PC-9 (cell line): ENCODE measurements at regions not wholly inside any gene's neighbourhood (a gene's known extent, or its start where the extent isn't known, plus 50 kb on each side); places are given as distances from the start of the nearest gene placed in this dataset.

Experiments used
- BruUV-seq: library from RNA; stranded (reverse); fragments of 400-500 nt; replicated peaks from 2 replicates; lab custom pipeline; 2021; lab: Mats Ljungman, UMichigan
- CTCF ChIA-PET: fragments of 300-600 bp; sonication (Branson Sonifier 250); formaldehyde crosslinking; loops from one replicate; lab custom pipeline; 2022; ENCODE audit warnings: antibody characterized with exemption; lab: Charles Lee
- POLR2A ChIA-PET: fragments of 300-600 bp; sonication (Branson Sonifier 250); formaldehyde crosslinking; loops from one replicate; lab custom pipeline; 2022; ENCODE audit warnings: antibody characterized with exemption; ENCODE audit not compliant: unreplicated experiment; lab: Charles Lee
- DNase-seq, 2 experiments: peaks; one replicate each; pipeline versions ENCODE4 v3.0.0 to v3.0.0-alpha.2; 2015 to 2022; ENCODE audit warnings: mixed read lengths in 1 of 2
- H2AFZ ChIP-seq: fragments of 200-600 bp; sonication (generic); 2 replicates; pipeline ENCODE4 v1.8.1; 2017; ENCODE audit warnings: antibody characterized with exemption
- H3F3A ChIP-seq: fragments of 200-600 bp; sonication (generic); 2 replicates; pipeline ENCODE4 v1.8.1; 2017; ENCODE audit warnings: antibody characterized with exemption, mild to moderate bottlenecking, low read depth; ENCODE audit not compliant: insufficient read depth
- H3K27ac ChIP-seq: fragments of 200-600 bp; sonication (generic); 2 replicates; pipeline ENCODE4 v1.6.1; 2016; ENCODE audit warnings: mixed run types
- H3K27me3 ChIP-seq: fragments of 200-600 bp; sonication (generic); 2 replicates; pipeline ENCODE4 v1.6.1; 2016; ENCODE audit warnings: low read depth, mixed run types; ENCODE audit not compliant: insufficient read depth
- H3K36me3 ChIP-seq: fragments of 200-600 bp; sonication (generic); 2 replicates; pipeline ENCODE4 v1.6.1; 2016; ENCODE audit warnings: low read depth, mixed run types
- H3K4me1 ChIP-seq: fragments of 200-600 bp; sonication (generic); replicated peaks from 2 replicates; pipeline ENCODE4 v1.6.1; 2016; ENCODE audit warnings: mixed run types; ENCODE audit not compliant: insufficient read depth
- H3K4me2 ChIP-seq: fragments of 200-600 bp; sonication (generic); 2 replicates; pipeline ENCODE4 v1.6.1; 2017; ENCODE audit warnings: mixed run types
- H3K4me3 ChIP-seq: fragments of 200-600 bp; sonication (generic); 2 replicates; pipeline ENCODE4 v1.6.1; 2016; ENCODE audit warnings: mixed run types
- H3K79me2 ChIP-seq: fragments of 200-600 bp; sonication (generic); 2 replicates; pipeline ENCODE4 v1.6.1; 2017; ENCODE audit warnings: low read depth, mixed run types
- H3K9me2 ChIP-seq: fragments of 200-600 bp; sonication (generic); 2 replicates; pipeline ENCODE4 v1.8.1; 2017; ENCODE audit warnings: mild to moderate bottlenecking; ENCODE audit not compliant: insufficient read depth
- H3K9me3 ChIP-seq: fragments of 200-600 bp; sonication (generic); 2 replicates; pipeline ENCODE4 v1.8.1; 2016; ENCODE audit warnings: low read depth; ENCODE audit not compliant: insufficient read depth
- H4K20me1 ChIP-seq: fragments of 200-600 bp; sonication (generic); 2 replicates; pipeline ENCODE4 v1.8.1; 2017; ENCODE audit not compliant: insufficient read depth
- EZH2 ChIP-seq: fragments of 200-600 bp; sonication (generic); IDR thresholded peaks from 2 replicates; pipeline ENCODE4 v1.8.0; 2017; ENCODE audit warnings: antibody characterized with exemption, low read depth
- intact Hi-C: fragments of 100-400 bp; cut with micrococcal nuclease; formaldehyde crosslinking; loops from one replicate; pipeline ENCODE4 v1.10.0; 2022; ENCODE audit not compliant: unreplicated experiment
- TF ChIP-seq, protein P1 (sequence below): fragments of 200-600 bp; sonication (generic); conservative IDR thresholded peaks from 2 replicates; pipeline ENCODE4 v1.6.1; 2017; ENCODE audit warnings: mixed run types, antibody characterized with exemption, mild to moderate bottlenecking, moderate library complexity

DNA sequence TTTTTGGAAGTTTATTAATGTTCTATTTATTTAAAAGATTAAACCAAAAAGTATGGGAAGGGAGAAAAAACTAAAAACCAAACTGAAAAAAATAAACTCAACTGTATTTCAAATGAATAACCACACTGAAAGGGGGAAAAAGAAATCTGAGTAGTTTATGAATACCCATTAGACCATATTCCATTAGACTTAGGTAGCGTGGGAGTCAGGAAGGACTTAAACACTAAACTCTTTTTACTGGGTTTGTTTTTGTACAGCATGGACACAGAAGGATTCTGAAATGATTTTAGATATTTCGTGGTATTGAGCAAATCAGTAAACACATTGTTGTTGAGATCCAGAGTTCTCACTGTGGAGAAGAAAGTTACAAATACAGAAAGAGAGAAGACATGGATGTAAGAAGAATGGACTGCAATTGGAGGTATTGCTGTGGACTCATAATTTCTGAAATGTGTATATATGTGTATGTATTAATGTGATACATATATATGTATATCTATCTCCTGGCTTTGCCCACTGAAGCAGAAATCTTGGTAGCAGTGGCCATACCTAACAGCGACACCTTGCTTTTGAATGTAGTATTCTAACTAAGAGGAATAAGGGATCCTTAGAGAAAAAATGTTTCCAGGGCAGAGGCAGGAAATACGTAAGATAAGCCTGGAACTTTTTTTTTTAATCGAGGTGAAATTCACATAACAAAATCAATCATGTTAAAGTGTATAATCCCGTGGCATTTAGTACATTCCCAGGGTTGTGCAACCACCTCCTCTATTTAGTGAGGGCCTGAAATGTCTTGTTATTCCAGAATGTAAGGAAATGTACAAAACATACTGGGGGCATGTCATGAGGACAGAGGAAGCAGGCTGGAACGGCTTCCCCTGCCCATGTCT is 228.8 kb downstream of the SMARCA2 start:
- TF ChIP-seq, protein P1, sequence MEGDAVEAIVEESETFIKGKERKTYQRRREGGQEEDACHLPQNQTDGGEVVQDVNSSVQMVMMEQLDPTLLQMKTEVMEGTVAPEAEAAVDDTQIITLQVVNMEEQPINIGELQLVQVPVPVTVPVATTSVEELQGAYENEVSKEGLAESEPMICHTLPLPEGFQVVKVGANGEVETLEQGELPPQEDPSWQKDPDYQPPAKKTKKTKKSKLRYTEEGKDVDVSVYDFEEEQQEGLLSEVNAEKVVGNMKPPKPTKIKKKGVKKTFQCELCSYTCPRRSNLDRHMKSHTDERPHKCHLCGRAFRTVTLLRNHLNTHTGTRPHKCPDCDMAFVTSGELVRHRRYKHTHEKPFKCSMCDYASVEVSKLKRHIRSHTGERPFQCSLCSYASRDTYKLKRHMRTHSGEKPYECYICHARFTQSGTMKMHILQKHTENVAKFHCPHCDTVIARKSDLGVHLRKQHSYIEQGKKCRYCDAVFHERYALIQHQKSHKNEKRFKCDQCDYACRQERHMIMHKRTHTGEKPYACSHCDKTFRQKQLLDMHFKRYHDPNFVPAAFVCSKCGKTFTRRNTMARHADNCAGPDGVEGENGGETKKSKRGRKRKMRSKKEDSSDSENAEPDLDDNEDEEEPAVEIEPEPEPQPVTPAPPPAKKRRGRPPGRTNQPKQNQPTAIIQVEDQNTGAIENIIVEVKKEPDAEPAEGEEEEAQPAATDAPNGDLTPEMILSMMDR, result no peak
- no peak for TF ChIP-seq EZH2
- intact Hi-C loops, result no loop called here
- no peak overlapping the region for H3K4me2 ChIP-seq
- no peaks in the 10 kb centered on the region for H3K36me3 ChIP-seq
- H2AFZ ChIP-seq, result no peak overlapping the region
- no peaks in the 10 kb centered on the region for H3F3A ChIP-seq
- no peak overlapping the region for H3K4me3 ChIP-seq
- CTCF ChIA-PET, result no interaction called here
- H3K4me1 ChIP-seq, result 0 out of 2 replicates have a peak, but pooled peaks cover 4% of the 10 kb centered on the region
- BruUV-seq, result no TSS peak
- no peaks in the 10 kb centered on the region for H4K20me1 ChIP-seq
- DNase-seq, result no peak
- H3K27me3 ChIP-seq, result no peaks in the 10 kb centered on the region
- H3K27ac ChIP-seq, result no peak overlapping the region
- POLR2A ChIA-PET, result interaction anchor here (0.5 kb wide), 1 partner anchor 223 kb away, joined by 6 read pairs; no protein-coding TSS in a partner anchor
- H3K9me3 ChIP-seq, result no peaks in the 10 kb centered on the region
- H3K79me2 ChIP-seq, result no peaks in the 10 kb centered on the region
- H3K9me2 ChIP-seq, result no peaks in the 10 kb centered on the region

DNA sequence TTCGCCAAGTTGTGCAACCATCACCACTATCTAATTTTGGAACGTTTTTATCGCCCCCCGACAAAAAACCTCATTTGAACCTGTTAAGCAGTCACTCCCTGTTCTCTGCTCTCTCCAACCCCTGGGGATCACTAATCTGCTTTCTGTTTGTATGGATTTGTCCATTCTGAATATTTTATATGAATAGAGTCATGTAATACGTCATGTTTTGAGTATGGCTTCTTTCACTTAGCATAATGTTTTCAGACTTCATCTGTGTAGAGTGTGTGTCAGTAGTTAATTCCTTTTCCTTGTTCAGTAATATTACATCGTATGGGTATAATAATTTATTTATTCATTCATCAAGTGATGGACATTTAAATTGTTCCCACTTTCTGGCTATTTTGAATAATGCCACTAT is 232.2 kb downstream of the SMARCA2 start:
- Histone ChIP-seq H3K4me3 (no peak overlapping the region), H3K36me3 (no peaks in the 10 kb centered on the region), H3K79me2 (no peaks in the 10 kb centered on the region), H3F3A (no peaks in the 10 kb centered on the region), H2AFZ (no peak overlapping the region), H3K27me3 (no peaks in the 10 kb centered on the region), H3K9me2 (no peaks in the 10 kb centered on the region), H3K9me3 (no peaks in the 10 kb centered on the region), H3K4me1 (0 out of 2 replicates have a peak, but pooled peaks cover 4% of the 10 kb centered on the region), H3K4me2 (no peak overlapping the region), H4K20me1 (no peaks in the 10 kb centered on the region), H3K27ac (no peak overlapping the region)
- no peak for TF ChIP-seq EZH2
- TF ChIP-seq, protein P1, result no peak
- BruUV-seq, result no TSS peak
- ChIA-PET CTCF (no interaction called here), POLR2A (no interaction called here)
- DNase-seq, result no peak
- intact Hi-C loops, result no loop called here

DNA sequence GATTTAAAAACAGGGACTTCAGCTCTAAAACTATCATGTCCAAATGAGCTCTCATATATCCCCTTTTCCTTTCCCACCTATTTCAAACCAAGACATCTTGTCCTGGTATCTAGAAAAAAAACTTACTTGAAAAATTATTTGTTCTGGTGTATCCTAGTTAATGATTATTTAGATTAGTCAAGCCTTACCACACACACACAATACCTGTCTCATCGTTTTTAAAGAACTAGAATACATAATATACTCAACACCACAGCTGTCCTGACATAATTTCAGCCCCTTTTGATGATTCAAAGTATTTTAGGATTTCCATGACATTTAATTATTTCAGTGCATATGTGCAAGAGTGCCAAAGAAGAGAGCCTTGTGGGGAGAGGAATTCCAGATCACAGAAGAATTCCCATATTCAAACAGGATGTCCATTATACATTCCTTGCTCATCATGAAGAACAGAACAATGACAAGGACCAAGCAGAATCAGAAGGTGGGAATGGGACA is 233.7 kb downstream of the SMARCA2 start:
- no TSS peak for BruUV-seq
- Histone ChIP-seq H3K4me3 (no peak overlapping the region), H3K79me2 (no peaks in the 10 kb centered on the region), H3K27ac (no peak overlapping the region), H2AFZ (no peak overlapping the region), H3K9me2 (no peaks in the 10 kb centered on the region), H3K27me3 (no peaks in the 10 kb centered on the region), H3K4me1 (no peaks in the 10 kb centered on the region), H3K36me3 (no peaks in the 10 kb centered on the region), H4K20me1 (no peaks in the 10 kb centered on the region), H3K4me2 (no peak overlapping the region), H3F3A (no peaks in the 10 kb centered on the region), H3K9me3 (no peaks in the 10 kb centered on the region)
- intact Hi-C loops, result no loop called here
- no peak for TF ChIP-seq EZH2
- TF ChIP-seq, protein P1, result no peak
- DNase-seq, result no peak
- ChIA-PET CTCF (no interaction called here), POLR2A (no interaction called here)
